Lung (tissue), 11 donors: ENCODE measurements at regions not wholly inside any gene's neighbourhood (a gene's known extent, or its start where the extent isn't known, plus 50 kb on each side); places are given as distances from the start of the nearest gene placed in this dataset.

Source experiments
- ATAC-seq: fragments of 200-7000 bp; cut with Tn5 transposase; one replicate; pipeline ENCODE4 v1.9.1; 2020; ENCODE audit warnings: moderate number of reproducible peaks; ENCODE audit not compliant: insufficient read depth, low FRiP score
- DNase-seq, 3 donors: peaks; one replicate each; pipeline ENCODE4 v3.0.0-alpha.2; 2013 to 2017
- H3K27ac ChIP-seq, 2 donors: one replicate each; pipeline ENCODE4 v1.5.1; 2013; ENCODE audit warnings: mild to moderate bottlenecking in 2 of 2, moderate library complexity in 2 of 2, control low read depth in 1 of 2, inconsistent platforms in 1 of 2, low read depth in 1 of 2, low read length in 1 of 2
- H3K27me3 ChIP-seq, 3 donors: one replicate each; pipeline ENCODE4 v1.5.1; 2013; ENCODE audit warnings: low read length in 2 of 3; ENCODE audit not compliant: control insufficient read depth in 3 of 3, insufficient read depth in 3 of 3
- H3K36me3 ChIP-seq, 4 donors: one replicate each; pipeline ENCODE4 v1.5.1; 2013; ENCODE audit warnings: low read length in 4 of 4, mild to moderate bottlenecking in 1 of 4, moderate library complexity in 1 of 4; ENCODE audit not compliant: control insufficient read depth in 4 of 4, insufficient read depth in 4 of 4
- H3K4me1 ChIP-seq, 5 donors: one replicate each; pipeline ENCODE4 v1.5.1; 2013; ENCODE audit warnings: low read length in 5 of 5, mild to moderate bottlenecking in 2 of 5, moderate library complexity in 1 of 5; ENCODE audit not compliant: control insufficient read depth in 5 of 5, insufficient read depth in 5 of 5
- H3K4me3 ChIP-seq: one replicate; pipeline ENCODE4 v1.5.1; 2013; ENCODE audit warnings: mild to moderate bottlenecking, control low read depth, moderate library complexity
- H3K9ac ChIP-seq, 2 donors: one replicate each; pipeline ENCODE4 v1.5.1; 2013; ENCODE audit warnings: low read length in 2 of 2, control low read depth in 1 of 2; ENCODE audit not compliant: insufficient read depth in 1 of 2
- H3K9me3 ChIP-seq, 4 donors: one replicate each; pipeline ENCODE4 v1.5.1; 2013; ENCODE audit warnings: low read length in 3 of 4, mild to moderate bottlenecking in 1 of 4, moderate library complexity in 1 of 4; ENCODE audit not compliant: control insufficient read depth in 4 of 4, insufficient read depth in 3 of 4
- WGBS, 2 donors: extraction: QIAGEN DNeasy Blood & Tissue Kit; methylation state at CpG; one replicate each; pipeline ENCODE4 v1.1.7; 2013; 5-methylcytosine and 5-hydroxymethylcytosine counted together
- TF ChIP-seq, protein P1 (sequence below): IDR thresholded peaks from 2 replicates; pipeline ENCODE4 v1.5.1; 2012; ENCODE audit warnings: mild to moderate bottlenecking; ENCODE audit errors: control extremely low read depth, extremely low read depth
- donor health status: control.
- donor health status: control.
- donor health status: Bipolar disorder and iron deficiency.
- donor health status: healthy.
- donor health status: DM: yes; HTN: yes; CAD: no.

DNA sequence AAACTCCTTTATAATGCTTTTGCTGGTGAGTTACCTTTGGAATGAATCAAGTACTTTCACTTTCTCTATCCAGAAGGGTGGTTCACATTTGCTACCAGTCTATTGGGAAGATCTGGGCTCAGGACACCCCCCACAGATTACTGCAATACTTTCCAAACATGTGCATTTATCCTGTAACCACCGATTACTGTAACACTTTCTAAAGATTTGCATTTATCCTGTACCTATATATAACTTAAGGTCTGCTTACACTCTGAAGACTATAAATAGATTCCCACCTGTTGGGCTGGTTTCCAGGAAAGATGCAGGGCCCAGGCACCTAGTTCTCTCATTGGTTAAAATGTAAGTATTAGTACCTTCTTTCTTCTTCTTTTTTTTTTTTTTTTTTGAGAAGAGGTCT, 113.0 kb upstream of the NEDD4L start:
- DNase-seq (peak in 2 of 3 donors; percentile 14 to 37), ATAC-seq (no peak)
- Histone ChIP-seq H3K27me3 (no peaks in the 10 kb centered on the region), H3K4me3 (no peak overlapping the region), H3K9me3 (no peaks in the 10 kb centered on the region), H3K9ac (no peak overlapping the region), H3K27ac (no peak overlapping the region), H3K36me3 (no peaks in the 10 kb centered on the region), H3K4me1 (no peaks in the 10 kb centered on the region)
- TF ChIP-seq, protein P1, sequence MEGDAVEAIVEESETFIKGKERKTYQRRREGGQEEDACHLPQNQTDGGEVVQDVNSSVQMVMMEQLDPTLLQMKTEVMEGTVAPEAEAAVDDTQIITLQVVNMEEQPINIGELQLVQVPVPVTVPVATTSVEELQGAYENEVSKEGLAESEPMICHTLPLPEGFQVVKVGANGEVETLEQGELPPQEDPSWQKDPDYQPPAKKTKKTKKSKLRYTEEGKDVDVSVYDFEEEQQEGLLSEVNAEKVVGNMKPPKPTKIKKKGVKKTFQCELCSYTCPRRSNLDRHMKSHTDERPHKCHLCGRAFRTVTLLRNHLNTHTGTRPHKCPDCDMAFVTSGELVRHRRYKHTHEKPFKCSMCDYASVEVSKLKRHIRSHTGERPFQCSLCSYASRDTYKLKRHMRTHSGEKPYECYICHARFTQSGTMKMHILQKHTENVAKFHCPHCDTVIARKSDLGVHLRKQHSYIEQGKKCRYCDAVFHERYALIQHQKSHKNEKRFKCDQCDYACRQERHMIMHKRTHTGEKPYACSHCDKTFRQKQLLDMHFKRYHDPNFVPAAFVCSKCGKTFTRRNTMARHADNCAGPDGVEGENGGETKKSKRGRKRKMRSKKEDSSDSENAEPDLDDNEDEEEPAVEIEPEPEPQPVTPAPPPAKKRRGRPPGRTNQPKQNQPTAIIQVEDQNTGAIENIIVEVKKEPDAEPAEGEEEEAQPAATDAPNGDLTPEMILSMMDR = no peak
- 25 to 42% methylated on average over 1 of the region's 1 CpG for WGBS, 2 donors

DNA sequence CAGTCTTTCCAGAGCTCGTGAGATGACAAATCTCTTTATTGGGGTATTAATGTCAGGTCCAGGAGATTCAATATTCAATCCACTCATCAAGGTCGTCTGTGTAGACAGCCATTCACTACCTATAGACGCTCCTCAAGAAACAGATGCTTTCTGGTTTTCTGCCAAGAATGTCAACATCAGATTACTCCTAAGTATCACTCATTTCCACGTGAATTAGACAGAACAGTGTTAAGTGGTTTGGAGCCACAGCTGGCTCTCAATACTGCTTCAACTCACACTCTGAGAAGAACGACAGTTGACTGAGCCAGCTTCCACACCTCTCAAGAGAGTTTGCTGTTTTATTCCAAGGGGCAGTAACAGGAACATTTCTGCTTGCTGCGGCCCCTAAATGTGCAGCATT, 113.5 kb upstream of the NEDD4L start:
- Histone ChIP-seq H3K9ac (no peak overlapping the region), H3K27me3 (no peaks in the 10 kb centered on the region), H3K9me3 (no peaks in the 10 kb centered on the region), H3K36me3 (no peaks in the 10 kb centered on the region), H3K4me3 (no peak overlapping the region), H3K4me1 (no peaks in the 10 kb centered on the region), H3K27ac (no peak overlapping the region)
- no peak for DNase-seq
- 57 to 69% methylated on average over 6 of the region's 6 CpGs for WGBS, 2 donors
- ATAC-seq = no peak
- TF ChIP-seq, protein P1 = no peak

DNA sequence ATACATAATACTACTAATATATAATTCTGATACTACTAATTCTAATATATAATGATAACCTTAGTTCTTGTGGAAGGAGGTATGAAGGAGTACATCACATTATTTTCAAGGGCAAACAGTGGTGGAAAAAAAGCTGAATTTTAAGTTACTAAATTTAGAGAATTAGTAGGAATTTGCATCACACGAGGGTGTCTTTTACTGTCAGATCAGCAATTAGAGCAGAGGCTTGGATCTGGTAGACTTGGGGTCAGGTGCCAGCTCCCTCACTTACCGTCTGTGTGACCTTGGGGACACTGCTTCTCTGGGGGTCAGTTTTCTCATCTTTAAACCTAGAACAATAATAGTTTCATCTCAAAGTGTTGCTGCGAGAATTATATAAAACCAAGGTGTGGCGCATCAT, 114.1 kb upstream of the NEDD4L start:
- H3K4me3 ChIP-seq = no peak overlapping the region
- WGBS, 2 donors = 93% methylated on average over 4 of the region's 4 CpGs
- no peak for ATAC-seq

DNA sequence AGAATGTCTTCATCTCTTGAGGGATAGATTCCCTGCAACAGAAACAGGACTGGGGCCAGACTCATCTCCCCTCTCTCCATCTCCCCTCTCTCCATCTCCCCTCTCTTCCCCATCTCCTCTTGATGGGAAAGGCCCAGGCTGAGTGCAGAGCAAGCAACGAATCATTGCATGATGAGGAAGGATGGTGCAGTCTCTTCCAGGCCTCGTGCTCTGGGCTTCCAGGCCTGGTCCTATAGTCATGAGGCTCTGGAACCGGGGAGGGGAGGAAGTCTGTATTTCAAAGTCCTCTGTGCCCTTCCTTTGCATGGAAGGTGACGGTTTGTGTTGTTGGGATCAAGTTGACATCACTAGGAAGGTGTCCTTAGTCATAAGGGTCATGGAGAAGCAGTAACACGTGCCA, 115.6 kb upstream of the NEDD4L start:
- Histone ChIP-seq H3K36me3 (no peaks in the 10 kb centered on the region), H3K4me3 (no peak overlapping the region), H3K4me1 (no peaks in the 10 kb centered on the region), H3K27me3 (no peaks in the 10 kb centered on the region), H3K27ac (no peak overlapping the region), H3K9ac (no peak overlapping the region), H3K9me3 (no peaks in the 10 kb centered on the region)
- WGBS, 2 donors = 87 to 92% methylated on average over 5 of the region's 5 CpGs
- TF ChIP-seq, protein P1 = no peak
- no peak for ATAC-seq
- DNase-seq = no peak

More for the DNA sequence above, 114.1 kb upstream of the NEDD4L start:
- DNase-seq = no peak
- no peaks in the 10 kb centered on the region for H3K36me3 ChIP-seq
- H3K9me3 ChIP-seq = no peaks in the 10 kb centered on the region
- TF ChIP-seq, protein P1 = no peak
- no peaks in the 10 kb centered on the region for H3K4me1 ChIP-seq
- no peak overlapping the region for H3K27ac ChIP-seq
- H3K27me3 ChIP-seq = no peaks in the 10 kb centered on the region
- no peak overlapping the region for H3K9ac ChIP-seq
